ENCODE measurements at regions not wholly inside any gene's neighbourhood (a gene's known extent, or its start where the extent isn't known, plus 50 kb on each side); places are given as distances from the start of the nearest gene placed in this dataset.

DNA sequence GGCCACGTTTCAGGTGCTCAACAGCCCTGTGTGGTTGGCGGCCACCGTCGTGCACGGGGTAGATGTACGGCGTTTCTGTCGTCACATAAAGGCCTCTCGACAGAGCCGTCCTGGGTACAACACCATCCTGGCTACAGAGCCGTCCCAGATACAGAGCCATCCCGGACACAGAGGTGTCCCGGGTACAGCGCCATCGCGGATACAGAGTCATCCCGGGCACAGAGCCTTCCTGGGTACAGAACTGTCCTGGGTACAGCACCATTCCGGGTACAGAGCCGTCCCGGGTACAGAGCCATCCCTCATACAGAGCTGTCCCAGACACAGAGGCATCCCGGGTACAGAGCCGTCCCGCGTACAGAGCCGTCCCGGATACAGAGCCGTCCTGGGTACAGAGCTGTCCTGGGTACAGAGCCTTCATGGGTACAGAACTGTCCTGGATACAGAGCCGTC, 222.7 kb upstream of the SOX1 start:
- Mint-ChIP-seq H3K36me3 (ENCODE audit: low read depth) (no peaks in the 10 kb centered on the region), H3K9me3 (no peaks in the 10 kb centered on the region), H3K4me1 (no peaks in the 10 kb centered on the region), H3K4me3 (no peak overlapping the region), H3K27ac (no peak overlapping the region), H3K27me3 (peaks cover 11% of the 10 kb centered on the region)
- CTCF ChIA-PET = no interaction called here
- intact Hi-C loops (cut with micrococcal nuclease) = no loop called here
- POLR2A ChIA-PET = no interaction called here
- ATAC-seq (ENCODE audit: low read depth) (no peak), DNase-seq (no peak)
- TF ChIP-seq, protein P1, sequence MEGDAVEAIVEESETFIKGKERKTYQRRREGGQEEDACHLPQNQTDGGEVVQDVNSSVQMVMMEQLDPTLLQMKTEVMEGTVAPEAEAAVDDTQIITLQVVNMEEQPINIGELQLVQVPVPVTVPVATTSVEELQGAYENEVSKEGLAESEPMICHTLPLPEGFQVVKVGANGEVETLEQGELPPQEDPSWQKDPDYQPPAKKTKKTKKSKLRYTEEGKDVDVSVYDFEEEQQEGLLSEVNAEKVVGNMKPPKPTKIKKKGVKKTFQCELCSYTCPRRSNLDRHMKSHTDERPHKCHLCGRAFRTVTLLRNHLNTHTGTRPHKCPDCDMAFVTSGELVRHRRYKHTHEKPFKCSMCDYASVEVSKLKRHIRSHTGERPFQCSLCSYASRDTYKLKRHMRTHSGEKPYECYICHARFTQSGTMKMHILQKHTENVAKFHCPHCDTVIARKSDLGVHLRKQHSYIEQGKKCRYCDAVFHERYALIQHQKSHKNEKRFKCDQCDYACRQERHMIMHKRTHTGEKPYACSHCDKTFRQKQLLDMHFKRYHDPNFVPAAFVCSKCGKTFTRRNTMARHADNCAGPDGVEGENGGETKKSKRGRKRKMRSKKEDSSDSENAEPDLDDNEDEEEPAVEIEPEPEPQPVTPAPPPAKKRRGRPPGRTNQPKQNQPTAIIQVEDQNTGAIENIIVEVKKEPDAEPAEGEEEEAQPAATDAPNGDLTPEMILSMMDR (IDR thresholded peaks at IDR 0.05) = no peak

DNA sequence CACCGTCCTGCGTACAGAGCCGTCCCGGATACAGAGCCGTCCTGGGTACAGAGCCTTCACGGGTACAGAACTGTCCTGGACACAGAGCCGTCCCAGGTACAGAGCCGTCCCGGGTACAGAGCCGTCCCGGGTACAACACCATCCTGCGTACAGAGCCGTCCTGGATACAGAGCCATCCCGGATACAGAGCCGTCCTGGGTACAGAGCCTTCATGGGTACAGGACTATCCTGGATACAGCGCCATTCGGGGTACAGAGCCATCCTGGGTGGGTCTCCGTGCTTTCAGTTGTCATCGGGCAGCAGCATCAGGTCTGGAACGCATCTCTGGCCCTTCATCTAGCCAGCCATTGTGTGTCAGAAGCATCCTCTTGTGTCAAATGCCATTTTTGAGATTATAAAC, 222.3 kb upstream of the SOX1 start:
- peaks cover 11% of the 10 kb centered on the region for H3K27me3 Mint-ChIP-seq
- no peak for DNase-seq
- H3K27ac Mint-ChIP-seq = no peak overlapping the region
- intact Hi-C loops (cut with micrococcal nuclease) = no loop called here
- ChIA-PET POLR2A (no interaction called here), CTCF (no interaction called here)
- no peaks in the 10 kb centered on the region for H3K4me1 Mint-ChIP-seq
- H3K4me3 Mint-ChIP-seq = no peak overlapping the region
- no peak for ATAC-seq (ENCODE audit: low read depth)
- no peaks in the 10 kb centered on the region for H3K36me3 Mint-ChIP-seq (ENCODE audit: low read depth)
- TF ChIP-seq, protein P1 (IDR thresholded peaks at IDR 0.05) = no peak
- no peaks in the 10 kb centered on the region for H3K9me3 Mint-ChIP-seq

DNA sequence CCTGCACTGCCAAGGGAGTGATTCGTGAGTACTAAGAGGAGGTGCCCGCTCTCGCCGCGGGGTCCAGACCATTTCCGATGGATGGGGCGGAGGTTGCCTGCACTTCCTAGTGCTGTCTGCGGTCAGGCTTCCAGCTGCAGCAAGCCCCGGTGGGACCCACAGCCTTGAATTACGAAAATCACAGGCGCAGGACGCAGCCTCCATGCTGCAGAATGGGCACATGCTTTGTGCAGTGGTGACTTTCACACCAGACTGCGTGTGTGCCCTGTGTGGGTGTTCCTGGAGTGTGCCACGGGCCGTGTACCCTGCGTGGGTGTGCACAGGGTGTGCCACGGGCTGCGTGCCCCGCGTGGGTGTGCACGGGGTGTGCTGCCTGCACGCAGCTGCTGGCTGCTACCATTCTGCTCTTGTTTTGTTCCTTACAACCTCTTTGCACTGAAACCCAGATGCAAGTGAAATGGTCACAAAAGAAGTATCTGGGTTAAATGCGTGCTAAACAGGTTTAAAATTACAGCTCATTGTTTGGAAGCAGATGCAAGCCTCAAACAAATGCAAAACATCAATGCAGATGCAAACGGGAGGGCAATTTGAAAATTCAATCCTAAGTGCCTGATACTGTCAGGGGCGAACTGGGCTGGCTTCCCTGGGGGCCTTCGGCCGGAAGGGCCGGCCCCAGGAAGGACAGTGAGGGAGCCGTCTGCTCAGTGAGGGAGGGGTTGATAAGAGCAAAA, 221.2 kb upstream of the SOX1 start:
- TF ChIP-seq, protein P1 (IDR thresholded peaks at IDR 0.05) = no peak
- Mint-ChIP-seq H3K4me1 (no peaks in the 10 kb centered on the region), H3K9me3 (no peaks in the 10 kb centered on the region), H3K4me3 (no peak overlapping the region), H3K27me3 (peaks cover 11% of the 10 kb centered on the region), H3K36me3 (ENCODE audit: low read depth) (no peaks in the 10 kb centered on the region), H3K27ac (no peak overlapping the region)
- intact Hi-C loops (cut with micrococcal nuclease) = no loop called here
- no peak for DNase-seq
- CTCF ChIA-PET = no interaction called here
- no peak for ATAC-seq (ENCODE audit: low read depth)
- POLR2A ChIA-PET = no interaction called here

DNA sequence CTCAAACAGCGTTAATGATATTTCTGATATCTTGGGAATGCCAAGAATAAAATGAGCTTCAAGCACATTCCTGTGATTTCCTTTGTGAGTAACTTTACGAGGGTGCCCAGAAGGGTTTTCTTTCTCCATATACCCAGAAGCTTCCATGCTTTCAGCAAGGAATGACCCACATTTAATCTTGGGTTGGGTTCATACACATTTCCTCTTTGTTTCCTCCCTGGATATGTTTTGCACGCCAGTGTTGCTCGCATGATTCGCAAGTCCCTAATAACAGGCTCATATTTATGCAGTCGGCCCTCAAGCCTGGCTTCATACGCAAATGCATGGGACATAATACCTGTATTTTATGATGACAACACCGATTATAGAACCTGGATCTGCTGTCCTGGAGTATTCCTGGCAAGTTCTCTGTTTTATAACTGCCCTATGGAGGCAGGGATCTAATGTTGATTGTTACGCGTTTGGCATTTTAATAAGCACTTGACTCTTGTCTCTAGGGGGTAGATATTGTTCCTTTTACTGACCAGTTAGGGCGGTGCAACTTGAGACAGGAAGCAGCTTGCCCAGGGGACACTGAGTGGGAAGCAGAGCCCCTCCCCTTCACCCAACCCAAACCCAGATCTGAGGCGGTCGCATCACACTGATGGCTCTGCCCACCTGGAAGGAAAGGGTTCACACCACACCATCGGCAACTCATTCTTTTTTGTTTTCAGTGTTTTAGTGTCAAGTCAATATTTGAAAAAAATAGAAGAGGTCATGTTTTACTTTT, 220.4 kb upstream of the SOX1 start:
- Mint-ChIP-seq H3K4me1 (no peaks in the 10 kb centered on the region), H3K36me3 (ENCODE audit: low read depth) (no peaks in the 10 kb centered on the region), H3K9me3 (no peaks in the 10 kb centered on the region), H3K27ac (no peak overlapping the region), H3K4me3 (no peak overlapping the region), H3K27me3 (peaks cover 11% of the 10 kb centered on the region)
- DNase-seq (no peak), ATAC-seq (ENCODE audit: low read depth) (no peak)
- ChIA-PET CTCF (no interaction called here), POLR2A (no interaction called here)
- intact Hi-C loops (cut with micrococcal nuclease) = no loop called here
- TF ChIP-seq, protein P1 (IDR thresholded peaks at IDR 0.05) = no peak

DNA sequence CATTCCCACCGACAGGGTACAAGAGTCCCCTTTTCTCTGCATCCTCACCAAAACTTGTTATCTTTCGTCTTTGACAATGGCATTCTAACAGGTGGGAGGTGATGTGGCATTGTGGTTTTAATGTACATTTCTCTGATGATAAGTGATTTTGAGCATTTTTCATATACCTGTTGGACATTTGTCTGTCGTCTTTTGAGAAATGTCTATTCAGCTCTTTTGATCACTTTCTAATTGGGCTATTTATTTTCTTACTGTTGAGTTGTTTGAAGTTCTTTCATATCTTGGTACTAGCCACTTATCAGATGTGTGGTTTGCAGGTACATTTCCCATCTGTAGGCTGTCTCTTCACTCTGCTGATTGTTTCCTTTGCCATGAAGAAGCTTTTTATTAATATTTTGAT, 219.0 kb upstream of the SOX1 start:
- no peak for DNase-seq
- Mint-ChIP-seq H3K9me3 (no peaks in the 10 kb centered on the region), H3K4me3 (no peak overlapping the region), H3K36me3 (ENCODE audit: low read depth) (no peaks in the 10 kb centered on the region), H3K27me3 (peaks cover 11% of the 10 kb centered on the region), H3K4me1 (no peaks in the 10 kb centered on the region), H3K27ac (no peak overlapping the region)
- TF ChIP-seq, protein P1 (IDR thresholded peaks at IDR 0.05) = no peak
- ChIA-PET CTCF (no interaction called here), POLR2A (no interaction called here)
- ATAC-seq (ENCODE audit: low read depth) = no peak
- intact Hi-C loops (cut with micrococcal nuclease) = no loop called here
